HG02943 (cell line): ENCODE measurements at regions not wholly inside any gene's neighbourhood (a gene's known extent, or its start where the extent isn't known, plus 50 kb on each side); places are given as distances from the start of the nearest gene placed in this dataset.

Experiments
- ATAC-seq: cut with Tn5 transposase; IDR thresholded peaks from one replicate; pipeline ENCODE4 v1.9.1; 2021; ENCODE audit warnings: mild to moderate bottlenecking, low read depth, moderate library complexity; ENCODE audit not compliant: unreplicated experiment

DNA sequence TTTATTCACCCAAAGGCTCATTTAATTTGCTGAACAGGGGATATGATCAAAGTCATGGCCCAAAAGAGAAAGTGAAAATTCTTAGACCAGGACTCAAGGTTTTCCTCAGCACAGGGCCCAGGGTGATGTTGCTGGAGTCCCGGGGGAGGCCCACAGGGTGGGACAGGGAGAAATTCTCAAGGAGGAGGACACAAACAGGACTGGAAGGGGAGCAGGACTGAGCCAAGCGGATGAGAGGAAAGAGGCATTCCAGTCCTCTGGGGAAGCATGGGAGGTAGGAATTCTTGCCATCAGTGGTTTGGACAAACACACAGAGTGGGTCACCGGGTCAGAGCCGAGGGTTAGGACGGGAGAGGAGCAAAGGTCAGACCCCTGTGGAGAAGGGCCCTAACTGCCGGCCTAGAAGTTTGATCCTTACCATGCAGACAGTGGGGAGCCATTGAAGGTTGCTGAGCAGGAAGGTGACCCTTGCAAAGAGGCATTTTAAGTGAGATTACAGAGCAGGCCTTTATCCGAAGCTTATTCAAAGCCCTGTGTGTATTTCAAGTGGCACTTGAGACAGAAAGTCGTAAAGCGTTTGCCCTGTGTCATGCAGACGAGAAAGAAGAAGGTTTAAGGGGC is 68.4 kb upstream of the PTGR2 start:
- ATAC-seq: no peak

DNA sequence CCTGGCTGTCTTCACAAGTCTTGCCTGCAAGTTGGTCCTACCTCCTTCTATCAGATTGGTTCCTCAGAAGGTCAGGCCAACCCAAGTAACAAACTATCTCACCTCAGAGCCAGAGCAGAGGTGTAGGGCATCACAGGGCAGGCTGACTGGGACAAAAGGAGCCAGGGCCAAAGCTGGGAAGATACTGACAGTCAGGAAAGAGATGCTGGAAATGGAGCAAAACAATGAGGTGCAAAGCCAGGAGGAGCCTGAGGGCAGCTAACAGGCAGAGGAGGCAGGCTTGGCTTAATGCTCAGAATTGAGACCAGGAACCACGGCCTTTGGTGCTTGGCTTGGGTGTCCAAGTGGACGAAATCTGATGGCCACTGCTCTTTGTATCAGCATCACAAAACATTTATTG is 68.4 kb upstream of the PNMA1 start:
- ATAC-seq: no peak

DNA sequence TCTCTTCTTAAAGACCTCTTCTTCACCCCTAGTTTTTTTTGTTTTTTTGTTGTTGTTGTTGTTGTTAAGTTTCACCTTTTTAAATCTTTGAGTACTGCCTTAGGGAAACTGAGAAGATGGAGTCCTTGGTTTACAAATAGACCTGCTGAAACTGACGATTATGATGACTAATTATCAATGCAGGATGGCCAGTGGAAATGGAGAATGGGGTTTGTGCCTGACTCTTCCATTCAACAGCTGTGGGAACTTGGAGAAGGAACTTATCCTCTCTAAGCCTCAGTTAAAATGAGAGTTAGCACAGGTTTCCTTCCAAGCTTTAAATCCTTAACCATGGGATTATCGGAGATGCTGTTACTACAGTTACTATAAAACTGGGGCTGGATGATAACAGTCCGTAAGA is 66.7 kb upstream of the PNMA1 start:
- ATAC-seq: no peak

DNA sequence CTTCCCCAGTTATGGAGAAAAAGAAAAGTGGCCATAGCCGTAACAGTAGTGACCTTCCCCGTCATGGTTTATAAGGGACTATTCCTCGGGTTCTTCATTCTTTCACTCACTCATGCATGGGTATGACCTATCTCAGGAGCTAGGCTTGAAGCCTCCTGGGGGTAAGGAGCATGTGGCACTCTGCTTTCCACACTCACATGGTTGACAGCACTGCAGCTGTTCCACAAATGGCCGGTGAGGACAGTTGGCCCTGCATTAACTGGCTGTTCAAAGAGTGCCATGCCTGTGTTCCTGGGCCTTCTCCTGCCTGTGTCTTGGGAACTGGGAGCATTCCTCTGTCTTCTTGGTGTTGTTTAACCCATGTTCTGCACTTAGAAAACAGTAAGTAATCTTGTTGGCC is 66.2 kb upstream of the PNMA1 start:
- no peak for ATAC-seq

GRCh38 chr14:73778736-73779135 is 64.6 kb upstream of the PNMA1 start:
- ATAC-seq: no peak

DNA sequence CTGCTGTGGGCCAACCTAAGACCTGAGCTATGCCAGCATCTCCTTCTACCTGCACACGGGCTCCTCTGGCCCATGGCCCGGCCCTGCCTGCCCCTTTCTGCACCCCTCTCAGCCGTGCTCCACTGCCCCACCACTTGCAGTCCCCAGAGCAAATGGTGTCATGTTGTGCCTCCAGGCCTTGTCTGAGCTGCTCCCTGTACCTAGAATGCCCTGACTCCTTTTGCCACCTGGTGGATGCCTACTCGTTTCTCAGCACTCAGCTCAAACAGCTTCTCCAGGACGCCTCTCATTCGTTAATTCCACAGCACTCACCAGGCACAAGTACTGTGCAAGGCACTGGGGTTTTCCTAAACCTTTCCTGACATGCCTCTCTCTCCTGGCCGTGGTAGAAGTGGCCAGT is 63.2 kb upstream of the PNMA1 start:
- ATAC-seq: no peak

DNA sequence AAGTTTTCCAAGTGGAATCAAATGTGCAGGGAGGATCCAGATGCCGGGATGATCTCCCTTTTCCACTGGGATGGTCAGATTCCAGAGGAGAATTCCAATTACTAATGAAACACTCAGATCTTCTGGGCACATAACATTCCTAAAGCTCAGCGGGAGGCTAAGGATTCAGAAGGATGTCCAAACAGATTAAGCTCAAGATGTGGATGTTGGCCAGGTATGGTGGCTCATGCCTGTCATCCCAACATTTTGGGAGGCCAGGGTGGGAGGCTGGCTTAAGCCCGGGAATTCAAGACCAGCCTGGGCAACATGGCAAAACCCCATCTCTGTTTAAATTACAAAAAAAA is 62.0 kb upstream of the PNMA1 start:
- no peak for ATAC-seq

- no peak for ATAC-seq
These were observed 61.4 kb upstream of the PNMA1 start for GRCh38 chr14:73775339-73776193.

GRCh38 chr14:73774671-73775070 is 60.5 kb upstream of the PNMA1 start:
- no peak for ATAC-seq

DNA sequence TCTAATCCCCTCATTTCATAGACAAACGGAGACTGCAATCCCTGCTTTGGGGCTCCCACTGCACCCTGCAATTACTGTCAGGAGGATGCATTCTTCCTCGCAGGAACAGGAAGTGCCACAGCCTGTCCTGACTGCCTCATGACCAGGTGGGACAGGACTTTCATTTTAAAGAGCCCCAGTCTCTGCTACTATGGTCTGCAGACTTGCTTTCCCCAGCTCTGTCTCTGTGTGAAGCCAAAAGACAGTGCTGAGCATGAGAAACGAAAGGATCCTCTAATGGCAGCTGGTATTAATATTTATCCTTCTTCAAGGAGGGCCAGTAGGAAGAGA is 60.0 kb upstream of the PNMA1 start:
- ATAC-seq: no peak

DNA sequence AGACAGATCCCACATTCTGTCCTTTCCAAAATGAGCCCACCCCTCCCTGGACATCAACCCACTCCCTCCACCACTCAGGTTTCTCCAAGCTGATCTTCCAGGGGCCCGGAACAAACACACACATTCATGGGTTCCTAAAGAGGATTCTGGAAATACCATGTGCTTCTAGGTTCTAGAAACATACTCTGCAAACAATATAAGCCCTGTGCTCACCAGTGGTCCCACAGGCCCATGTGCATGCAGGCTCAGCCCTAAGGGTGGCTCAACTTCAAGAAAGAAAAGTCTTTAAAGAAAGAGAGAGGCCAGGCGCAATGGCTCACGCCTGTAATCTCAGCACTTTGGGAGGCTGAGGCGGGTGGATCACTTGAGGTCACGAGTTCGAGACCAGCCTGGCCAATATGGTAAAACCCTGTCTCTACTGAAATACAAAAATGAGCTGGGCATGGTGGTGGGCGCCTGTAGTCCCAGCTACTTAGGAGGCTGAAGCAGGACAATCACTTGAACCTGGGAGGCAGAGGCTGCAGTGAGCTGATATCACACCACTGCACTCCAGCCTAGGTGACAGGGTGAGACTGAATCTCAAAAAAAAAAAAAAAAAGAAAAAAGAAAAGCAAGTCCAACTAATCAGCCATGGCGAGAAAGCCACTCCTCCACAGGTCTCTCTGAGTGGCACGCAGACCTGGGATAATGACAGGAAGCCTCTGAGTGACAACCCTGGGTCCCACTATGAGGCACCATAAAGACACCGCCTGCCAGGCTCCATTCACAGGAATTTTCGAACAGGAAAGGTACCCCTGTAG is 59.5 kb upstream of the PNMA1 start:
- no peak for ATAC-seq

GRCh38 chr14:73771848-73772638 is 57.9 kb upstream of the PNMA1 start:
- peak; percentile 50 for ATAC-seq

- ATAC-seq: peak; percentile 8
These were observed 57.0 kb upstream of the PNMA1 start for GRCh38 chr14:73770977-73771847.

- no peak for ATAC-seq
These were observed 53.9 kb upstream of the PNMA1 start for GRCh38 chr14:73768107-73768506.

DNA sequence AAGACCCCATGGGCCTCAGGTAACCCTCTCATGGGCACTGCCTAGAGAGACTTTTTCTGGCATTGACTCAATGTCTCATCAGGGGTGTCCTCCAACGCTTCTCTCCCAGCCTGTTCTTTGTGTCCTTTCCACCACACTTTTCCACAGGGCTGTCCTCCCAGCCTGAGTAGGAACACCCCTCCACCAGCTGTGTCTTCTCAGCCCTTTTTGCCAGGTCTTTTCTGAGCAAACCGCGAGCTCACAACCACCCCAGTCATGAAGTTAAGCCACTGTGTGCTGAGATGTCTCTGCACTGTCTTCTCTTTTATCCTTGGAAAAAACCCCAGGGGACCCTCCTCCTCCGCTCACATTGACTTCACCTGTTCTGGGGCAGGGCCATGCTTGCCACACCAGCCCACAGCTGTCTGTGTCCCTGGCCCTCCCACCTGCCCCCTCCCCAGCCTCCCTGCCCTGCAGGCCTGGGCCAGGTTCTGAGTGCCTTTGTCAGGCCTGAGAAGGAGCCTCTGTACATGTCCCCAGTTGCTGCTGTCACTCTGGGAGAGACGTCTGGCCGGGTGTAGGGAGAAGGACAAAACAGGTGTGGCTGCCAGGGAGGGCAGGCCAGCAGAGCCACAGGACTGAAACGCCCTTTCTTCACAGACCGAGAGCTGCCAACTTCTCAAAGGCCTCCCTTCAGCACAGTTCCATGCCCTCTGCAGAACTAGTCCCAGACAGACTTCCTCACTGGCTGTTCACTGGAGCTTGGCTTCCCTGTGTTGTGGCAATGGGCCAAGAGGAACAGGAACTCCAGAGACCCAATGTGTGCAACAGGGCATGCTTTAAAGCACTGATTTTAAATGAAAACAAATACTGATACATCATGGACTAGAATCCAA is 50.5 kb upstream of the PNMA1 start:
- no peak for ATAC-seq
